Peyer's patch (tissue), 4 donors: ENCODE measurements at regions not wholly inside any gene's neighbourhood (a gene's known extent, or its start where the extent isn't known, plus 50 kb on each side); places are given as distances from the start of the nearest gene placed in this dataset.

Experiments used
- DNase-seq, 3 donors: peaks; one replicate each; pipeline ENCODE4 v3.0.0-alpha.2; 2017 to 2019
- H3K27ac ChIP-seq, 4 donors: fragments of 200-600 bp; sonication (generic); one replicate each; pipeline ENCODE4 v1.5.1; 2016 to 2019
- H3K27me3 ChIP-seq, 2 donors: fragments of 200-600 bp; sonication (generic); one replicate each; pipeline ENCODE4 v1.5.1; 2019
- H3K36me3 ChIP-seq, 3 donors: fragments of 200-600 bp; sonication (generic); one replicate each; pipeline ENCODE4 v1.5.1; 2016 to 2019
- H3K4me1 ChIP-seq, 4 donors: fragments of 200-600 bp; sonication (generic); one replicate each; pipeline ENCODE4 v1.5.1; 2016 to 2019
- H3K4me3 ChIP-seq, 4 donors: fragments of 200-600 bp; sonication (generic); 1 replicate in 3 of 4; 2 replicates in 1 of 4; pipeline ENCODE4 v1.5.1; 2016 to 2019; ENCODE audit warnings: mild to moderate bottlenecking in 1 of 4
- H3K9me3 ChIP-seq, 4 donors: fragments of 200-600 bp; sonication (generic); one replicate each; pipeline ENCODE4 v1.5.1; 2016 to 2019; ENCODE audit warnings: mild to moderate bottlenecking in 1 of 4
- CTCF ChIP-seq, 6 experiments: fragments of 450-650 bp in 4 of 6; fragments of 200-600 bp in 2 of 6; sonication (generic) in 1 of 6; IDR thresholded peaks; one replicate each; pipeline ENCODE4 v1.5.1; 2017 to 2019; ENCODE audit warnings: antibody characterized with exemption in 6 of 6, mild to moderate bottlenecking in 3 of 6, moderate library complexity in 1 of 6
- POLR2A ChIP-seq, 2 donors: fragments of 450-650 bp; IDR thresholded peaks; one replicate each; pipeline ENCODE4 v1.5.1; 2017; ENCODE audit warnings: antibody characterized with exemption in 2 of 2, mild to moderate bottlenecking in 2 of 2, moderate library complexity in 2 of 2

- Histone ChIP-seq H3K4me1 (no peaks in the 10 kb centered on the region), H3K27ac (no peak overlapping the region), H3K9me3 (no peaks in the 10 kb centered on the region), H3K4me3 (no peak overlapping the region), H3K27me3 (no peaks in the 10 kb centered on the region), H3K36me3 (no peaks in the 10 kb centered on the region)
- TF ChIP-seq POLR2A (IDR thresholded peaks at IDR 0.05) (no peak), CTCF (IDR thresholded peaks at IDR 0.05) (no peak)
- DNase-seq = no peak
These were observed 378.0 kb downstream of the UQCRFS1 start for GRCh38 chr19:28834996-28835395.

- no peaks in the 10 kb centered on the region for H3K9me3 ChIP-seq
- TF ChIP-seq CTCF (IDR thresholded peaks at IDR 0.05) = no peak
- TF ChIP-seq POLR2A (IDR thresholded peaks at IDR 0.05) = no peak
- H3K4me3 ChIP-seq = no peak overlapping the region
- no peak for DNase-seq
- H3K27ac ChIP-seq = no peak overlapping the region
- no peaks in the 10 kb centered on the region for H3K36me3 ChIP-seq
- H3K4me1 ChIP-seq = no peaks in the 10 kb centered on the region
- no peaks in the 10 kb centered on the region for H3K27me3 ChIP-seq
These were observed 381.5 kb downstream of the UQCRFS1 start for GRCh38 chr19:28831462-28831861.

- Histone ChIP-seq H3K27ac (no peak overlapping the region), H3K4me1 (no peaks in the 10 kb centered on the region), H3K36me3 (no peaks in the 10 kb centered on the region), H3K9me3 (no peaks in the 10 kb centered on the region), H3K4me3 (no peak overlapping the region), H3K27me3 (no peaks in the 10 kb centered on the region)
- TF ChIP-seq POLR2A (IDR thresholded peaks at IDR 0.05) (no peak), CTCF (IDR thresholded peaks at IDR 0.05) (no peak)
- DNase-seq = no peak
These were observed 383.2 kb downstream of the UQCRFS1 start for GRCh38 chr19:28829762-28830161.

- no peak for TF ChIP-seq CTCF (IDR thresholded peaks at IDR 0.05)
- no peak for TF ChIP-seq POLR2A (IDR thresholded peaks at IDR 0.05)
- H3K4me3 ChIP-seq = no peak overlapping the region
These were observed 383.6 kb downstream of the UQCRFS1 start for GRCh38 chr19:28829359-28829758.

GRCh38 chr19:28828276-28828870 is 384.6 kb downstream of the UQCRFS1 start:
- Histone ChIP-seq H3K27me3 (no peaks in the 10 kb centered on the region), H3K4me3 (no peak overlapping the region), H3K27ac (no peak overlapping the region), H3K4me1 (no peaks in the 10 kb centered on the region), H3K36me3 (no peaks in the 10 kb centered on the region), H3K9me3 (no peaks in the 10 kb centered on the region)
- TF ChIP-seq POLR2A (IDR thresholded peaks at IDR 0.05) = no peak
- TF ChIP-seq CTCF (IDR thresholded peaks at IDR 0.05) = no peak
- DNase-seq = no peak

More at GRCh38 chr19:28829359-28829758, 383.6 kb downstream of the UQCRFS1 start:
- Histone ChIP-seq H3K27me3 (no peaks in the 10 kb centered on the region), H3K4me1 (no peaks in the 10 kb centered on the region), H3K9me3 (no peaks in the 10 kb centered on the region), H3K27ac (no peak overlapping the region), H3K36me3 (no peaks in the 10 kb centered on the region)
- no peak for DNase-seq

- Histone ChIP-seq H3K4me1 (no peaks in the 10 kb centered on the region), H3K27ac (no peak overlapping the region)
- TF ChIP-seq POLR2A (IDR thresholded peaks at IDR 0.05) (no peak), CTCF (IDR thresholded peaks at IDR 0.05) (no peak)
These were observed 385.6 kb downstream of the UQCRFS1 start for GRCh38 chr19:28827382-28827781.

More at GRCh38 chr19:28827382-28827781, 385.6 kb downstream of the UQCRFS1 start:
- Histone ChIP-seq H3K36me3 (no peaks in the 10 kb centered on the region), H3K4me3 (no peak overlapping the region), H3K9me3 (no peaks in the 10 kb centered on the region), H3K27me3 (no peaks in the 10 kb centered on the region)
- DNase-seq = no peak
